ENCODE measurements at regions not wholly inside any gene's neighbourhood (a gene's known extent, or its start where the extent isn't known, plus 50 kb on each side); places are given as distances from the start of the nearest gene placed in this dataset.
"Not testable (repeated sequence)": the region's sequence is repeated elsewhere in the genome, so short reads cannot be mapped to it uniquely, and the experiment has no call there.

DNA sequence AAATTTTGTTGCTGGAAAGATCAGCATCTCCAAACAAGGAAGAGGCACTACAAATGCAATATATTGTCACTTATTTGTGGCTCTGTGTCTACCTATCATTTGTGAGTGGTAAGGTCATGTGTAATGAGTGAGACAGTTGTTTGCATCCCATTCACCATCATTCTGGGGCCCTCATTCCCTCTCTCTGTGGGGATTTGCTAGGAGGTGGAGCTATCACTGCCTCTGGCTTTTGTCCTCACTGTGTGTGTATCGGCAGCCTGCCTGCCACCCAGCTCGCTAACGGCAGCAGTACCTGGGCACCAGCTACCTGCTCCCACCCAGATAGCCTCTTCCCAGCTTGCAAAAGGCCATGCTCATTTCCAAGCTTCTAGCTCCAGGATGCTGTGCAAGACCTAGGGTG is 379.2 kb upstream of the ZFHX3 start:
- DNase-seq: no peak

GRCh38 chr16:73426433-73427160 is 378.7 kb upstream of the ZFHX3 start:
- no peak for DNase-seq

- no peak for DNase-seq
These were observed 372.7 kb upstream of the ZFHX3 start for GRCh38 chr16:73420676-73421075.

- no peak for DNase-seq
These were observed 372.3 kb upstream of the ZFHX3 start for GRCh38 chr16:73420244-73420643.

- no peak for DNase-seq
These were observed 370.8 kb upstream of the ZFHX3 start for GRCh38 chr16:73418691-73419090.

- DNase-seq: no peak
These were observed 370.1 kb upstream of the ZFHX3 start for GRCh38 chr16:73418051-73418450.

DNA sequence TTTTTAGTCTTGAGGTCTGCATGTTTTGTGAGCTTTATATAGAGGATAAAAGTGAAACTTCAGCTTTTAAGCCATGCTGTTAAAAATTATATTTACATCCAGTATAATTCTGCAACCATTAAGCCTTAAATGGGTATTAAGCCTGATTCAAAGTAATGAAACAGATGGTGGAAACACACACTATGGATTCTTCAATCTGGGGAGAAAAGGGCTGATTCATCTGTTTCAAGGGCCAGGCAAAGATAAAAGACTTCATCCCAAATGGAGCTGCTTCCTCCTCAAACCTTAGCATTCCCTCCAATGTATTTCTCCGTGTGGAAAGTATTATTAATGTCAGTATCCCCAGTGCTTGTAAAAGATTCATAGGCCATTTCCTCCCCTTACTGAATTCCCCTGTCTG is 367.4 kb upstream of the ZFHX3 start:
- no peak for DNase-seq

DNA sequence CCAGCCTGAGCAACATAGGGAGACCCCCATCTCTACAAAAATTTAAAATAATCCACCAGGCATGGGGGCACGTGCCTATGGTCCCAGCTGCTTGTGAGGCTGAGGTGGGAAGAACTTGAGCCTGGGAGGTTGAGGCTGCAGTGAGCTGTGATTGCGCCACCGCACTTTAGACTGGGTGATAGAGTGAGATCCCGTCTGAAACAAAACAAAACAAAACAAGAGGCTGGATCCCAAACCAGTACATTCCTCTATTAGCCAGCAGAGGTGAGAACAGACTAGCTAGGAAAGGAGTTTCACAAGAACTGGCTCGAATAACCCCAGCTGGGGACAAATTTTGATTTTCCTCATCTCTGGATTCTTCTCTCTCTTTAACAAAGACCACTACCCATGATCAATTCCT is 366.7 kb upstream of the ZFHX3 start:
- DNase-seq: no peak

- DNase-seq: no peak
These were observed 365.9 kb upstream of the ZFHX3 start for GRCh38 chr16:73413830-73414190.

GRCh38 chr16:73413091-73413829 is 365.3 kb upstream of the ZFHX3 start:
- DNase-seq: no peak

GRCh38 chr16:73412416-73412815 is 364.5 kb upstream of the ZFHX3 start:
- no peak for DNase-seq

DNA sequence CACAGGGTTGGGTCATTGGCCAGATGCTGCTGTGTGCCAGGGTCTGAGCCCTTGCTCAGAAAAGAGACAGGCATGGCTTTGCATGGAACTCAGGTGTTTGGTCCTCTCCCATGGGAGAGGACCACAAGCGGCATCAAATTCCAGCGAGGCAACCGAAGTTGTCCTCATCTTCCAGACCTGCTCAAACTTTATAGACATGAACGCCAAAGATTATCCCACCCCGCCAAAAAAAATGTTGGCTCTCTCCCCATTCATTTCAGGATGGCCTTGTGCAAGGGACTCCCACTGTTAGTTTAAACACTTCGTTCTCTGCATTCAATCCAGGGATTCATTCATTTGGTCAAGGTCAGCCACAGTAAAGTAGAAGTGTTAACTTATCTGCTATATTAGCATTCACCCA is 360.8 kb upstream of the ZFHX3 start:
- DNase-seq: no peak

DNA sequence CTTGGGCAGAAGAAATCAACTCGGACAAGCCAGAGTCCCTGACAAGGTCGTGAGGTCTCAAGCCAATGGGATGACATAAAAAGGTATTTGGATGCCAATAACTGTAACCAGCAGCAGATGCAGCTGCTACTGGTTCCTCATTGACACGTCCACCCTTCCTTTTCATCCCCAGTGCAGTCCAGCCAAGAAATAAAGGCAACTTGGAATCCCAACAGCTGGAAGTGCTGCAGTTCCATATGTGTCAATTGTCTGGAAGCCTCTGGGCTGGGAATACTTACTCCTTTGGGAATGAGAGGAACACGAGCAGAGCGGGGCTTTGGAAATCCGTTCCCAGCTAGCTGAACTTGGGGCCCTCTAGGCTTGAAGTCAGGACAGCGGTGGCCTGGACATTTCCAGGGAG is 360.4 kb upstream of the ZFHX3 start:
- DNase-seq: no peak

DNA sequence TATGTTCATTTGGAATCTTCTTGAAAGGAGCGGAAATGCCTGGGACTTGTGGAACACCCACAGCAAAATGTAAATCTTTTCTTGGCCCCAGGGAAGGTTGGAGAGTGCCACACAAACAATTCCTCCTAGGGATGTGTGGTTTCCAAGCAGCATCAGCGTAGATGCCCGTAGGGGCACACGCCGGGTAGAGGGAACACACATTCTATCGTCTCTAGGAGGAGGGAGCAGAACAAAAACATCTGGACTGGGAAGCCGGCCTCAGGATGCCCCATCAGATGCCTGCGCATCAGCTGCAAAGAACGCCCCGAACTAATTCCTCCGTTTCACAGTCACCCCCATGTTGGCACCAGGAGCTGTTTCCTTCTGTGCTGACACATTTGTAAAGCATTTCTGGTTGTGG is 357.9 kb upstream of the ZFHX3 start:
- DNase-seq: no peak

- no peak for DNase-seq
These were observed 356.1 kb upstream of the ZFHX3 start for GRCh38 chr16:73404001-73404400.

DNA sequence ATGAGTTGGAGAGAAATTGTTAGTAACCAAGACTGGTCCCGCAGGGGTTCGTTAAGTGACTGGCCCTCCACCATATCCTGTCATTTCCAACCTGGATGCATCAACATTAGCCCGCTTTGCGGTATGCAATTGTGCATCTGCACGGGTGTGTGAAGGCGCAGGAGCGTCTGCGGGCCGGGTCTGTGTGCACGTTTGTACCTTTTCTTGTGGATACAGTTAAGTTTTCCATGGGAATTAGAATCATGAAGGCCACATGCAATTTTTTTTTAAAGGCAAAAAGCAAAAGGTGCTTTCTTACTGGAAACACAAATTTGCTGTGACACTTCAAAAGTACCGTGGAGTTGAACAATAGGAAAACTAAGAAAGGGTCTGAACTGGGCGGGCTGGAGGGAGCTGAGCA is 355.4 kb upstream of the ZFHX3 start:
- no peak for DNase-seq

GRCh38 chr16:73400951-73401350 is 353.0 kb upstream of the ZFHX3 start:
- no peak for DNase-seq

GRCh38 chr16:73399997-73400396 is 352.1 kb upstream of the ZFHX3 start:
- DNase-seq: no peak

DNA sequence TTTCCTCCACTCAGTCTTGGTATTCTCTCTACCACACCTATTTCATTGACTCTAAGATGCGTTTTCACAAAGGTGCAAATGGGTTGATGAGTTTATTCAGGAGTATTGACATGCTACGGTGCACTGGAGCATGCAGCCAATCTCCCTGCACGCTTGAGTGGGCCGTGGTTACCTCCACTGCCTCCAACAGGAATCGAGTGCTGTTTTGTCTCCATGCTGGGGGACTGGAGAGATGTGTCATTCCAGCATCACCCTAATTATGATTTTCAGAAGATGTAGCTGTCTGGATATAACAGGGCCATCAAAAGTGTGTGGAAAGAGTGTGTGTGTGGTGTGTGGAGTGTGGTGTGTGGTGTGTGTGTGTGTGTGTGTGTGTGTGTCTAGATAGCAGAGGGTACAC is 351.6 kb upstream of the ZFHX3 start:
- no peak for DNase-seq

DNA sequence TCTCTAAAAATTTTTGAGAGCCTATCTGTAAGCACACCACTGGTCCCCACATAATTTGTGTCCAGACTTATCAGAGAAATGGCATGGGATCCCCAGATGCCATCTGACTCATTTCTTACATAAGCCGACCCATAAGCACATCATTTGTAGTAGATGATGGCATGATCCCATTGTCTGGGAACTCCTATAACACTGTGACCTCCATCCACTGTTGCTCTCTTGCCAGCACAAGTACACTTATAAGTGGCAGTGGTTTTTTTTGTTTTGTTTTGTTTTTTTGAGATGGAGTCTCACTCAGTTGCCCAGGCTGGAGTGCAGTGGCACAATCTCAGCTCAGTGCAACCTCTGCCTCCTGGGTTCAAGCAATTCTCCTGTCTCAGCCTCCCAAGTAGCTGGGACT is 350.7 kb upstream of the ZFHX3 start:
- DNase-seq: not testable (repeated sequence)

DNA sequence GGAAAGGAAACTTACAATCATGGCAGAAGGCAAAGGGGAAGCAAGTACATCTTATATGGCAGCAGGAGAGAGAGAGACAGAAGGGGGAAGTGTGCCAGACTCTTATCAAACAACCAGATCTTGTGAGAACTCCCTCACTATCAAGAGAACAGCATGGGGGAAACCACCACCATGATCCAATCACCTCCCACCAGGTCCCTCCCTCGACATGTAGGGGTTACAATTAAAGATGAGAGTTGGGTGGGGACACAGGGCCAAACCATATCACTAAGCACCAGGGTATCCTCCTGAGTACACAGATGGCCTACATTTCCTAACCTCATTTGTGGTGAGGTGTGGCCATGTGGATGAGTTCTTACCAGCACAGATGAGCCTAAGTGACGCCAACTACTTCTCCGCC is 348.6 kb upstream of the ZFHX3 start:
- DNase-seq: no peak

GRCh38 chr16:73390936-73391335 is 343.0 kb upstream of the ZFHX3 start:
- DNase-seq: no peak

DNA sequence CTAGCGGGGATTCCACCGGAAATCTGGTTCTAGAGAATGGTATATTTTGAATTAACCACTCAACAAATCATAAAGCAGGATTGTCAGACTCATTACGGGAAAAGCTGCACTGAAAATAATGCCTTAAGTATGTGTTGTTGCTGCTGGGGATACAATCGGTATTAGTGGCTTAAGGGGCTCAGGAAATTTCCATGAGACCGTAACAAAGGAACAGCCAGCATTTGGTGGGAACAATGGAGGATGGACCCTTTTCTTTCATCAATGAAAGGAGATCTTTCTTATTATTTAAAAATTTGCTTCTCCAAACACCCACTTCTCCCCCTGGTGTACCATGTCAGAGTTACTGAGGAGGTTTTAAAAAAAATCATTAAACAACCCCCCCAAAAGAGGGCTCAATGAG is 342.6 kb upstream of the ZFHX3 start:
- no peak for DNase-seq

GRCh38 chr16:73389085-73389484 is 341.2 kb upstream of the ZFHX3 start:
- DNase-seq: no peak

DNA sequence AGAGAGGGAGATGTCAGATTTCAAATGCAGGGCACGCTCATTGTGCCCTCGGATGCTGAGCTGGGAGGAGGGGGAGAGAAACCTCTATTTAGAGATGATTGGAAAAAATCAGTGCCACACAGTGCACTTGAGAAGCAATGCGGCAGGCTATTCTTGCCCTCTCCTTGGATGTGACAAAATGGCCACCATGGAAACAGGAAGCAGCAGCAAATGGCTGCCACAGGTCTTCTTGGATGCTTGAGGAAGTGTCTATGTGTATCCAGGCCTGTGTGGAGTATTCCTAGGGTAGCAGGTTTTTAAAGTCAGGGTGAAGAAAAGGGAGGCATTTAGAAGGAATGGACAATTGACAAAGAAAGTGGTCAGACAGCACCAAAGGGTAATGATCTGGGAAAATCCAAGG is 340.1 kb upstream of the ZFHX3 start:
- DNase-seq: no peak

All from stimulated activated CD8-positive, alpha-beta memory T cell treated with anti-CD3 and anti-CD28 coated beads, Interleukin-4, amount 100 ng/mL, for 48 hours (primary cell).